WTC11 (cell line): ENCODE measurements at regions not wholly inside any gene's neighbourhood (a gene's known extent, or its start where the extent isn't known, plus 50 kb on each side); places are given as distances from the start of the nearest gene placed in this dataset.

Experiments used
- ATAC-seq: fragments of 200-7000 bp; cut with Tn5 transposase; 2 replicates; pipeline ENCODE4 v1.10.0; 2021; ENCODE audit warnings: mild to moderate bottlenecking, moderate library complexity
- CTCF ChIA-PET: fragments of 300-600 bp; sonication (Branson Sonifier 250); formaldehyde crosslinking; loops from one replicate; lab custom pipeline; 2021; ENCODE audit warnings: antibody characterized with exemption; lab: Charles Lee
- POLR2A ChIA-PET: fragments of 350-600 bp; sonication (Branson Sonifier 250); formaldehyde crosslinking; loops from one replicate; lab custom pipeline; 2021; ENCODE audit warnings: antibody characterized with exemption; lab: Charles Lee
- DNase-seq: peaks from one replicate; pipeline ENCODE4 v3.0.0; 2021; ENCODE audit warnings: low spot score
- H3K27ac Mint-ChIP-seq: 2 replicates; pipeline ENCODE4 v1.8.0; 2021; ENCODE audit warnings: mixed read lengths
- H3K27me3 Mint-ChIP-seq: 2 replicates; pipeline ENCODE4 v1.8.0; 2021; ENCODE audit warnings: low read depth, mild to moderate bottlenecking, moderate library complexity, mixed read lengths
- H3K36me3 Mint-ChIP-seq: 2 replicates; pipeline ENCODE4 v1.8.0; 2021; ENCODE audit warnings: mixed read lengths
- H3K4me1 Mint-ChIP-seq: 2 replicates; pipeline ENCODE4 v1.8.0; 2022; ENCODE audit warnings: mixed read lengths
- H3K4me3 Mint-ChIP-seq: 2 replicates; pipeline ENCODE4 v1.8.0; 2021; ENCODE audit warnings: mild to moderate bottlenecking, moderate library complexity, mixed read lengths
- H3K9me3 Mint-ChIP-seq: 2 replicates; pipeline ENCODE4 v1.8.0; 2021; ENCODE audit warnings: mixed read lengths
- ATF2 ChIP-seq: sonication (generic); formaldehyde crosslinking; IDR thresholded peaks from 2 replicates; pipeline ENCODE4 v1.8.1; 2022; ENCODE audit warnings: low read depth, missing genetic modification reagents, borderline replicate concordance
- CBFB ChIP-seq: sonication (generic); formaldehyde crosslinking; IDR thresholded peaks from 2 replicates; pipeline ENCODE4 v1.8.1; 2022; ENCODE audit warnings: mild to moderate bottlenecking, low read depth, missing genetic modification reagents
- EMX1 ChIP-seq: fragments of 250-450 bp; sonication (Bioruptor Pico); IDR thresholded peaks from 2 replicates; pipeline ENCODE4 v1.8.0; 2021; ENCODE audit warnings: mild to moderate bottlenecking
- FOXP4 ChIP-seq: sonication (generic); formaldehyde crosslinking; IDR thresholded peaks from 2 replicates; pipeline ENCODE4 v1.8.0; 2022; ENCODE audit warnings: mild to moderate bottlenecking, missing genetic modification reagents
- JUN ChIP-seq: sonication (generic); formaldehyde crosslinking; IDR thresholded peaks from 2 replicates; pipeline ENCODE4 v1.8.0; 2023; ENCODE audit warnings: mild to moderate bottlenecking, missing genetic modification reagents
- KAT7 ChIP-seq: sonication (generic); formaldehyde crosslinking; IDR thresholded peaks from 2 replicates; pipeline ENCODE4 v1.8.1; 2023; ENCODE audit warnings: missing genetic modification reagents, mild to moderate bottlenecking, borderline replicate concordance
- NFATC4 ChIP-seq: fragments of 250-450 bp; sonication (Bioruptor Pico); IDR thresholded peaks from 2 replicates; pipeline ENCODE4 v1.9.0; 2021; ENCODE audit warnings: mild to moderate bottlenecking
- RORB ChIP-seq: fragments of 250-450 bp; sonication (Bioruptor Pico); IDR thresholded peaks from 2 replicates; pipeline ENCODE4 v1.9.0; 2021; ENCODE audit warnings: mild to moderate bottlenecking
- SP1 ChIP-seq: sonication (generic); formaldehyde crosslinking; conservative IDR thresholded peaks from 2 replicates; pipeline ENCODE4 v1.8.1; 2022; ENCODE audit warnings: missing genetic modification reagents
- TEAD1 ChIP-seq: sonication (generic); formaldehyde crosslinking; IDR thresholded peaks from 2 replicates; pipeline ENCODE4 v1.8.0; 2022; ENCODE audit warnings: mild to moderate bottlenecking, missing genetic modification reagents
- ZNF121 ChIP-seq: sonication (generic); formaldehyde crosslinking; IDR thresholded peaks from 2 replicates; pipeline ENCODE4 v1.8.0; 2023; ENCODE audit warnings: missing genetic modification reagents
- ZNF138 ChIP-seq: sonication (generic); formaldehyde crosslinking; conservative IDR thresholded peaks from 2 replicates; pipeline ENCODE4 v1.8.1; 2022; ENCODE audit warnings: mild to moderate bottlenecking, moderate library complexity, missing genetic modification reagents
- ZNF232 ChIP-seq: sonication (generic); formaldehyde crosslinking; IDR thresholded peaks from 2 replicates; pipeline ENCODE4 v1.8.0; 2022; ENCODE audit warnings: mild to moderate bottlenecking, missing genetic modification reagents
- ZNF317 ChIP-seq: sonication (generic); formaldehyde crosslinking; IDR thresholded peaks from 2 replicates; pipeline ENCODE4 v1.8.1; 2023; ENCODE audit warnings: low read depth, mild to moderate bottlenecking, moderate library complexity, missing genetic modification reagents, borderline replicate concordance
- TF ChIP-seq, protein P1 (sequence below): fragments of 250-450 bp; sonication (Bioruptor Pico); IDR thresholded peaks from 2 replicates; pipeline ENCODE4 v2.1.2; 2022; ENCODE audit warnings: mild to moderate bottlenecking, moderate library complexity
- TF ChIP-seq, protein P2 (sequence below): fragments of 250-450 bp; sonication (Bioruptor Pico); IDR thresholded peaks from 2 replicates; pipeline ENCODE4 v1.9.0; 2021; ENCODE audit warnings: mild to moderate bottlenecking
- TF ChIP-seq, protein P3 (sequence below): sonication (generic); formaldehyde crosslinking; IDR thresholded peaks from 2 replicates; pipeline ENCODE4 v1.8.0; 2023; ENCODE audit warnings: missing genetic modification reagents, mild to moderate bottlenecking, borderline replicate concordance
- TF ChIP-seq, protein P4 (sequence below): sonication (generic); formaldehyde crosslinking; IDR thresholded peaks from 2 replicates; pipeline ENCODE4 v1.8.1; 2022; ENCODE audit warnings: low read depth, mild to moderate bottlenecking, moderate library complexity, missing genetic modification reagents, borderline replicate concordance

DNA sequence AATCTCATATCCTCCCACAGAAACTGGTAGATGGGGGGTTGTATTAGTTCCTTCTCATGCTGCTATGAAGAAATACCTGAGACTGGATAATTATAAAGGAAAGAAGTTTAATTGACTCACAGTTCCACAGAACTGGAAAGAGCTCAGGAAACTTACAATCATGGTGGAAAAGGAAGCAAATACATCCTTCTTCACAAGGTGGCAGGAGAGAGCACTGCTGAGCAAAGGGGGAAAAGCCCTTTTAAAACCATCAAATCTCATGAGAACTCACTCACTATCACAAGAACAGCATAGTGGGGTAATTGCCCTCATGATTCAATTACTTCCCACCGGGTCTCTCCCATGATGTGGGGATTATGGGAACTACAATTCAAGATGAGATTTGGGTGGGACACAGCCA is 250.5 kb upstream of the GPRIN3 start (continued):
- no peak for TF ChIP-seq ATF2 (CRISPR knock-in tag)
- TF ChIP-seq CBFB (CRISPR knock-in tag): no peak
- no peak for TF ChIP-seq JUN (CRISPR knock-in tag)
- no peak for TF ChIP-seq FOXP4 (CRISPR knock-in tag)

DNA sequence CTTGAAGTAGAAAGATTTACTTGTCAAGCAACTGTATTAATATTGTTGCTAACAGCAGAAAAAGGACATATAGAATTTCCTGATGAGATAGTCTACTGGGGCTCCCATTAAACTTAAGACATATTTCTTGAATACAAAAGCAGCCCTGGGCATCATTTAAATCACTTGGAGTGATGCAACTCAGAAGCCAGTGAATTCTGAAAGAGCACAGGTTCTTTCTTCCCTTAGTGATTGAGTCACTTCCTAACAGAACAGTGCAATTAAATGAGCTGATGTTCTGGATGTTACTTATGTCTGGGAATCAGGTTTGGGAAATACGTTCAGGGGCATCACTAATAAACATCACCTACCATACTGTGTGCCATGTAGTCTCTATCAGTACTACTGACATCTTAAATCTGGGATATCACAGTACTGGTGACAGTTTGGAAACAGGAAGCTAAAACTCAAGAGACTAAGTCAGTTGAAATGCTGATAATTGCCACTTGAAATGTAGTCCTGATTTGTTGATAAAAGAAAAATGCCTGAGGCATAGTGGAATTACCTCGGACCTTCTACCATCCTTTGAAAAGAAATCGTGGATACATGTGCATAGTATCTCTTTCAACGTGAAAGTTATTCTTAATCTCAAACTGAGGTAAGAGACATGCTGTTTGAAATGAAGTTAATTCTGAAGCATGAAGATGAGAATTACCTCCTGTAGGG is 249.2 kb upstream of the GPRIN3 start:
- no peak overlapping the region for H3K27ac Mint-ChIP-seq
- H3K4me1 Mint-ChIP-seq: peaks cover 22% of the 10 kb centered on the region
- no peak for DNase-seq
- ChIA-PET CTCF (interaction anchor here (2.8 kb wide), 1 partner anchor 85 kb away, joined by 19 read pairs; no protein-coding TSS in a partner anchor), POLR2A (no interaction called here)
- no peak for ATAC-seq
- H3K36me3 Mint-ChIP-seq: no peaks in the 10 kb centered on the region
- TF ChIP-seq ZNF232 (CRISPR knock-in tag) (no peak), NFATC4 (no peak), SP1 (no peak), ZNF138 (CRISPR knock-in tag) (no peak), KAT7 (CRISPR knock-in tag) (no peak), ZNF317 (CRISPR knock-in tag) (no peak), EMX1 (no peak)
- TF ChIP-seq, protein P1, sequence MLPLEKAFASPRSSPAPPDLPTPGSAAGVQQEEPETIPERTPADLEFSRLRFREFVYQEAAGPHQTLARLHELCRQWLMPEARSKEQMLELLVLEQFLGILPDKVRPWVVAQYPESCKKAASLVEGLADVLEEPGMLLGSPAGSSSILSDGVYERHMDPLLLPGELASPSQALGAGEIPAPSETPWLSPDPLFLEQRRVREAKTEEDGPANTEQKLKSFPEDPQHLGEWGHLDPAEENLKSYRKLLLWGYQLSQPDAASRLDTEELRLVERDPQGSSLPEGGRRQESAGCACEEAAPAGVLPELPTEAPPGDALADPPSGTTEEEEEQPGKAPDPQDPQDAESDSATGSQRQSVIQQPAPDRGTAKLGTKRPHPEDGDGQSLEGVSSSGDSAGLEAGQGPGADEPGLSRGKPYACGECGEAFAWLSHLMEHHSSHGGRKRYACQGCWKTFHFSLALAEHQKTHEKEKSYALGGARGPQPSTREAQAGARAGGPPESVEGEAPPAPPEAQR: no peak
- TF ChIP-seq, protein P2, sequence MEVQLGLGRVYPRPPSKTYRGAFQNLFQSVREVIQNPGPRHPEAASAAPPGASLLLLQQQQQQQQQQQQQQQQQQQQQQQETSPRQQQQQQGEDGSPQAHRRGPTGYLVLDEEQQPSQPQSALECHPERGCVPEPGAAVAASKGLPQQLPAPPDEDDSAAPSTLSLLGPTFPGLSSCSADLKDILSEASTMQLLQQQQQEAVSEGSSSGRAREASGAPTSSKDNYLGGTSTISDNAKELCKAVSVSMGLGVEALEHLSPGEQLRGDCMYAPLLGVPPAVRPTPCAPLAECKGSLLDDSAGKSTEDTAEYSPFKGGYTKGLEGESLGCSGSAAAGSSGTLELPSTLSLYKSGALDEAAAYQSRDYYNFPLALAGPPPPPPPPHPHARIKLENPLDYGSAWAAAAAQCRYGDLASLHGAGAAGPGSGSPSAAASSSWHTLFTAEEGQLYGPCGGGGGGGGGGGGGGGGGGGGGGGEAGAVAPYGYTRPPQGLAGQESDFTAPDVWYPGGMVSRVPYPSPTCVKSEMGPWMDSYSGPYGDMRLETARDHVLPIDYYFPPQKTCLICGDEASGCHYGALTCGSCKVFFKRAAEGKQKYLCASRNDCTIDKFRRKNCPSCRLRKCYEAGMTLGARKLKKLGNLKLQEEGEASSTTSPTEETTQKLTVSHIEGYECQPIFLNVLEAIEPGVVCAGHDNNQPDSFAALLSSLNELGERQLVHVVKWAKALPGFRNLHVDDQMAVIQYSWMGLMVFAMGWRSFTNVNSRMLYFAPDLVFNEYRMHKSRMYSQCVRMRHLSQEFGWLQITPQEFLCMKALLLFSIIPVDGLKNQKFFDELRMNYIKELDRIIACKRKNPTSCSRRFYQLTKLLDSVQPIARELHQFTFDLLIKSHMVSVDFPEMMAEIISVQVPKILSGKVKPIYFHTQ (CRISPR knock-in tag): no peak
- H3K9me3 Mint-ChIP-seq: no peaks in the 10 kb centered on the region
- no peak overlapping the region for H3K4me3 Mint-ChIP-seq
- peaks cover 34% of the 10 kb centered on the region for H3K27me3 Mint-ChIP-seq

GRCh38 chr4:89551191-89551590 is 243.6 kb upstream of the GPRIN3 start:
- ChIA-PET POLR2A (no interaction called here), CTCF (no interaction called here)
- no peak overlapping the region for H3K4me3 Mint-ChIP-seq
- no peaks in the 10 kb centered on the region for H3K36me3 Mint-ChIP-seq
- peaks cover 4% of the 10 kb centered on the region; the same call in 1 of the 2 replicates for H3K9me3 Mint-ChIP-seq
- ATAC-seq: no peak
- no peak for DNase-seq
- no peak overlapping the region for H3K27ac Mint-ChIP-seq
- H3K27me3 Mint-ChIP-seq: no peaks in the 10 kb centered on the region; the same call in 1 of the 2 replicates
- H3K4me1 Mint-ChIP-seq: no peaks in the 10 kb centered on the region
- TF ChIP-seq RORB (CRISPR knock-in tag) (no peak), TEAD1 (CRISPR knock-in tag) (no peak), SP1 (no peak), ZNF121 (CRISPR knock-in tag) (no peak), ZNF317 (CRISPR knock-in tag) (no peak)
- TF ChIP-seq, protein P3, sequence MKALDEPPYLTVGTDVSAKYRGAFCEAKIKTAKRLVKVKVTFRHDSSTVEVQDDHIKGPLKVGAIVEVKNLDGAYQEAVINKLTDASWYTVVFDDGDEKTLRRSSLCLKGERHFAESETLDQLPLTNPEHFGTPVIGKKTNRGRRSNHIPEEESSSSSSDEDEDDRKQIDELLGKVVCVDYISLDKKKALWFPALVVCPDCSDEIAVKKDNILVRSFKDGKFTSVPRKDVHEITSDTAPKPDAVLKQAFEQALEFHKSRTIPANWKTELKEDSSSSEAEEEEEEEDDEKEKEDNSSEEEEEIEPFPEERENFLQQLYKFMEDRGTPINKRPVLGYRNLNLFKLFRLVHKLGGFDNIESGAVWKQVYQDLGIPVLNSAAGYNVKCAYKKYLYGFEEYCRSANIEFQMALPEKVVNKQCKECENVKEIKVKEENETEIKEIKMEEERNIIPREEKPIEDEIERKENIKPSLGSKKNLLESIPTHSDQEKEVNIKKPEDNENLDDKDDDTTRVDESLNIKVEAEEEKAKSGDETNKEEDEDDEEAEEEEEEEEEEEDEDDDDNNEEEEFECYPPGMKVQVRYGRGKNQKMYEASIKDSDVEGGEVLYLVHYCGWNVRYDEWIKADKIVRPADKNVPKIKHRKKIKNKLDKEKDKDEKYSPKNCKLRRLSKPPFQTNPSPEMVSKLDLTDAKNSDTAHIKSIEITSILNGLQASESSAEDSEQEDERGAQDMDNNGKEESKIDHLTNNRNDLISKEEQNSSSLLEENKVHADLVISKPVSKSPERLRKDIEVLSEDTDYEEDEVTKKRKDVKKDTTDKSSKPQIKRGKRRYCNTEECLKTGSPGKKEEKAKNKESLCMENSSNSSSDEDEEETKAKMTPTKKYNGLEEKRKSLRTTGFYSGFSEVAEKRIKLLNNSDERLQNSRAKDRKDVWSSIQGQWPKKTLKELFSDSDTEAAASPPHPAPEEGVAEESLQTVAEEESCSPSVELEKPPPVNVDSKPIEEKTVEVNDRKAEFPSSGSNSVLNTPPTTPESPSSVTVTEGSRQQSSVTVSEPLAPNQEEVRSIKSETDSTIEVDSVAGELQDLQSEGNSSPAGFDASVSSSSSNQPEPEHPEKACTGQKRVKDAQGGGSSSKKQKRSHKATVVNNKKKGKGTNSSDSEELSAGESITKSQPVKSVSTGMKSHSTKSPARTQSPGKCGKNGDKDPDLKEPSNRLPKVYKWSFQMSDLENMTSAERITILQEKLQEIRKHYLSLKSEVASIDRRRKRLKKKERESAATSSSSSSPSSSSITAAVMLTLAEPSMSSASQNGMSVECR (CRISPR knock-in tag): no peak
- TF ChIP-seq, protein P4, sequence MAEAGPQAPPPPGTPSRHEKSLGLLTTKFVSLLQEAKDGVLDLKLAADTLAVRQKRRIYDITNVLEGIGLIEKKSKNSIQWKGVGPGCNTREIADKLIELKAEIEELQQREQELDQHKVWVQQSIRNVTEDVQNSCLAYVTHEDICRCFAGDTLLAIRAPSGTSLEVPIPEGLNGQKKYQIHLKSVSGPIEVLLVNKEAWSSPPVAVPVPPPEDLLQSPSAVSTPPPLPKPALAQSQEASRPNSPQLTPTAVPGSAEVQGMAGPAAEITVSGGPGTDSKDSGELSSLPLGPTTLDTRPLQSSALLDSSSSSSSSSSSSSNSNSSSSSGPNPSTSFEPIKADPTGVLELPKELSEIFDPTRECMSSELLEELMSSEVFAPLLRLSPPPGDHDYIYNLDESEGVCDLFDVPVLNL (CRISPR knock-in tag): no peak
